ENCODE measurements at regions not wholly inside any gene's neighbourhood (a gene's known extent, or its start where the extent isn't known, plus 50 kb on each side); places are given as distances from the start of the nearest gene placed in this dataset.

DNA sequence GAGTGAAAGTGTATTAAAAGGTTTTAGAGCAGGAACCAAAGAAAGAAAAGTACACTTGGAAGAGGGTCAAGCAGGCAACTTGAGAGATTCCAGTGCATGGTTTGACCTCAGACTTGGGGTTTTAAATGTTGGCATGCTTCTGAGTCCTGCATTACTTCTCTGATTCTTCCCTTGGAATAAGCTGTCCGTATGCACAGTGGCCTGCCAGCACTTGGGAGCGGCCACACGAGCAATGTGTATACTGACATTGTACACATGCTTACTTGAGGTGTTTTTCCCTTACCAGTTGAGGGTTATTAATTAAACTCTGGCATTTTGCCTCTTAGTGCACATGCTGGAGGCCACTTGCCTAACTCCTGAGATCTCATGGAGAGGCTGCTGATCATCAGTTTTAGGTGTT, 786.6 kb upstream of the RGS18 start:
- TF ChIP-seq, protein P1, sequence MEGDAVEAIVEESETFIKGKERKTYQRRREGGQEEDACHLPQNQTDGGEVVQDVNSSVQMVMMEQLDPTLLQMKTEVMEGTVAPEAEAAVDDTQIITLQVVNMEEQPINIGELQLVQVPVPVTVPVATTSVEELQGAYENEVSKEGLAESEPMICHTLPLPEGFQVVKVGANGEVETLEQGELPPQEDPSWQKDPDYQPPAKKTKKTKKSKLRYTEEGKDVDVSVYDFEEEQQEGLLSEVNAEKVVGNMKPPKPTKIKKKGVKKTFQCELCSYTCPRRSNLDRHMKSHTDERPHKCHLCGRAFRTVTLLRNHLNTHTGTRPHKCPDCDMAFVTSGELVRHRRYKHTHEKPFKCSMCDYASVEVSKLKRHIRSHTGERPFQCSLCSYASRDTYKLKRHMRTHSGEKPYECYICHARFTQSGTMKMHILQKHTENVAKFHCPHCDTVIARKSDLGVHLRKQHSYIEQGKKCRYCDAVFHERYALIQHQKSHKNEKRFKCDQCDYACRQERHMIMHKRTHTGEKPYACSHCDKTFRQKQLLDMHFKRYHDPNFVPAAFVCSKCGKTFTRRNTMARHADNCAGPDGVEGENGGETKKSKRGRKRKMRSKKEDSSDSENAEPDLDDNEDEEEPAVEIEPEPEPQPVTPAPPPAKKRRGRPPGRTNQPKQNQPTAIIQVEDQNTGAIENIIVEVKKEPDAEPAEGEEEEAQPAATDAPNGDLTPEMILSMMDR (IDR thresholded peaks at IDR 0.05), result no peak
- TF ChIP-seq EZH2 (IDR thresholded peaks at IDR 0.05), result no peak
